Suprapubic skin (tissue), 4 donors: ENCODE measurements at regions not wholly inside any gene's neighbourhood (a gene's known extent, or its start where the extent isn't known, plus 50 kb on each side); places are given as distances from the start of the nearest gene placed in this dataset.

Source experiments
- DNase-seq, 2 donors: peaks; one replicate each; pipeline ENCODE4 v3.0.0-alpha.2; 2019; ENCODE audit warnings: low spot score in 2 of 2
- H3K27ac ChIP-seq: fragments of 200-600 bp; sonication (generic); one replicate; pipeline ENCODE4 v1.5.1; 2019
- H3K27me3 ChIP-seq: fragments of 200-600 bp; sonication (generic); one replicate; pipeline ENCODE4 v1.5.1; 2019
- H3K36me3 ChIP-seq: fragments of 200-600 bp; sonication (generic); one replicate; pipeline ENCODE4 v1.5.1; 2019
- H3K4me1 ChIP-seq: fragments of 200-600 bp; sonication (generic); one replicate; pipeline ENCODE4 v1.5.1; 2019
- H3K4me3 ChIP-seq: fragments of 200-600 bp; sonication (generic); one replicate; pipeline ENCODE4 v1.5.1; 2019; ENCODE audit warnings: mild to moderate bottlenecking
- H3K9me3 ChIP-seq: fragments of 200-600 bp; sonication (generic); one replicate; pipeline ENCODE4 v1.5.1; 2019
- EP300 ChIP-seq: sonication (generic); formaldehyde crosslinking; IDR thresholded peaks from one replicate; pipeline ENCODE4 v1.6.1; 2017; ENCODE audit warnings: antibody characterized with exemption
- POLR2A ChIP-seq, 2 donors: fragments of 450-650 bp; IDR thresholded peaks; one replicate each; pipeline ENCODE4 v1.6.1; 2017; ENCODE audit warnings: antibody characterized with exemption in 2 of 2, mild to moderate bottlenecking in 2 of 2, moderate library complexity in 2 of 2
- POLR2AphosphoS5 ChIP-seq, 3 donors: sonication (generic); formaldehyde crosslinking; IDR thresholded peaks; one replicate each; pipeline ENCODE4 v1.6.1; 2017; ENCODE audit warnings: antibody characterized with exemption in 3 of 3
- WGBS: methylation state at CpG from one replicate; pipeline ENCODE4 v1.1.5; 2018; 5-methylcytosine and 5-hydroxymethylcytosine counted together
- TF ChIP-seq, protein P1 (sequence below), 2 donors: fragments of 200-600 bp in 1 of 2; fragments of 450-650 bp in 1 of 2; sonication (generic) in 1 of 2; IDR thresholded peaks; one replicate each; pipeline ENCODE4 v1.5.1; 2016 to 2019; ENCODE audit warnings: antibody characterized with exemption in 2 of 2, mild to moderate bottlenecking in 1 of 2, moderate library complexity in 1 of 2

DNA sequence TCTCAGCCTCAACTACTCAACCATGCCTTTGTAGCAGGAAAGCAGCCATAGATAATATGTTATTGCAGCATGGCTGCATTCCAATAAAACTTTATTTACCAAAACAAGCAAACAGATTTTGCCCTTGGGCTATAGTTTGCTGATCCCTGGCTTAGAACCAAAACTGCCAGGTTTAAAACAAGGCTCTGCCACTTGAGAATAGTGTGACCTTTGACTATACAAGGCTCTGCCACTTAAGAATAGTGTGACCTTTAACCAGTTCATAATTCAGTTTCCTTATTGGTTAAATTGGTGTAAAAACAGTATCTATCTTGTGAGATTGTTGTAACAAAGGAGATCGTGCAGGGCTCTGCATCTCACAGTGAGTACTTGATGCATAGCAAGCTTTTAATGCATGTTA lies 217.3 kb upstream of the MTNR1B start:
- 73% methylated on average over 1 of the region's 1 CpG for WGBS
- TF ChIP-seq POLR2AphosphoS5 (IDR thresholded peaks at IDR 0.05) (no peak), EP300 (no peak), POLR2A (IDR thresholded peaks at IDR 0.05) (no peak)
- TF ChIP-seq, protein P1, sequence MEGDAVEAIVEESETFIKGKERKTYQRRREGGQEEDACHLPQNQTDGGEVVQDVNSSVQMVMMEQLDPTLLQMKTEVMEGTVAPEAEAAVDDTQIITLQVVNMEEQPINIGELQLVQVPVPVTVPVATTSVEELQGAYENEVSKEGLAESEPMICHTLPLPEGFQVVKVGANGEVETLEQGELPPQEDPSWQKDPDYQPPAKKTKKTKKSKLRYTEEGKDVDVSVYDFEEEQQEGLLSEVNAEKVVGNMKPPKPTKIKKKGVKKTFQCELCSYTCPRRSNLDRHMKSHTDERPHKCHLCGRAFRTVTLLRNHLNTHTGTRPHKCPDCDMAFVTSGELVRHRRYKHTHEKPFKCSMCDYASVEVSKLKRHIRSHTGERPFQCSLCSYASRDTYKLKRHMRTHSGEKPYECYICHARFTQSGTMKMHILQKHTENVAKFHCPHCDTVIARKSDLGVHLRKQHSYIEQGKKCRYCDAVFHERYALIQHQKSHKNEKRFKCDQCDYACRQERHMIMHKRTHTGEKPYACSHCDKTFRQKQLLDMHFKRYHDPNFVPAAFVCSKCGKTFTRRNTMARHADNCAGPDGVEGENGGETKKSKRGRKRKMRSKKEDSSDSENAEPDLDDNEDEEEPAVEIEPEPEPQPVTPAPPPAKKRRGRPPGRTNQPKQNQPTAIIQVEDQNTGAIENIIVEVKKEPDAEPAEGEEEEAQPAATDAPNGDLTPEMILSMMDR (IDR thresholded peaks at IDR 0.05), result no peak
- DNase-seq, result no peak
- H3K4me1 ChIP-seq, result no peaks in the 10 kb centered on the region
- no peaks in the 10 kb centered on the region for H3K27me3 ChIP-seq
- no peaks in the 10 kb centered on the region for H3K9me3 ChIP-seq
- no peaks in the 10 kb centered on the region for H3K36me3 ChIP-seq
- no peak overlapping the region for H3K4me3 ChIP-seq
- no peak overlapping the region for H3K27ac ChIP-seq

DNA sequence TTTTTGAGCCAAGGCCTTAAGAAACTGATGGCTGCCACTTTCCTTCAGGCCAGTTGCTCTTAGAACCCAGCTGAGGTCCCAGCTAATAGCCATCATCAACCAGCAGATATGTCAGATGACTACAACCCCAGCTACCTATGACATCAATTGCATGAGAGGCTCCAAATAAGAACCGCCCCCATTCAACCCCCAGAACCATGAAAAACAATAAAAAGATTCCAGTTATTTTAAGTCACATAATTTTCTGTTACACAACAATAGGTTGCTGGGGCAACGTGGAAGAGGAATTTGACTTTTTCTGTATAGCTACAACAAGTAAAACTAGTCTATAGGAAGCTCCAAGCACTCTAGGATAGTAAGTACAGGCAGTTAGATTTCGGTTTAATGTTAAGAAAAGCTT lies 216.3 kb upstream of the MTNR1B start:
- Histone ChIP-seq H3K27ac (no peak overlapping the region), H3K9me3 (no peaks in the 10 kb centered on the region), H3K27me3 (no peaks in the 10 kb centered on the region), H3K4me3 (no peak overlapping the region), H3K36me3 (no peaks in the 10 kb centered on the region), H3K4me1 (no peaks in the 10 kb centered on the region)
- WGBS, result 88% methylated on average over 3 of the region's 3 CpGs
- no peak for TF ChIP-seq POLR2AphosphoS5 (IDR thresholded peaks at IDR 0.05)
- TF ChIP-seq EP300, result no peak
- TF ChIP-seq, protein P1 (IDR thresholded peaks at IDR 0.05), result no peak
- DNase-seq, result no peak

DNA sequence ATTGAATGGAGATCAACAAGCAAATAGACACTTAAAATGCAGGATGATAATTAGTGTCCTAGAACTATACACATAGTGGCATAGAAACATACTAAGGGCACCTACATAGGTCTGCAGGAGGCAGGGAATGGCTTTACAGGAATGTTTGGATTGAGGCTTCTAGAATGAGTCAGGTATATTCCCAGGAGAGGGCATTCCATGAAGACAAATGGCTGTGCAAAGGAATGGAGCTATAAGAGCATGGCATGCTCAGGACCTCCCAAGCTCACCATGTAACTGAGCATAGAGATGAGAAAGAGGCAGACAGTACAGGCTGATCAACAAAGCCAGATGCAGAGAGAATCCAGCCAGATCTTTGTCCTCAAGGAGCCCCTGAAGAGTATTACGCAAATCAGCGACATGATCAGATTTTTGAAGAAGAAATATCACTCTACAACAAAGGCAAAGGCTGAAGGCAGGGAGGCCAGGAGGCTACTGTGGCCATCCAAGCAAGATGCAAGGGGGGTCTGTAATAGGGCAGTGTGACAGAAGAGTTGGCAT lies 211.1 kb upstream of the MTNR1B start:
- H3K4me3 ChIP-seq, result no peak overlapping the region
- no peak overlapping the region for H3K27ac ChIP-seq
- H3K36me3 ChIP-seq, result no peaks in the 10 kb centered on the region
- WGBS, result 81% methylated on average over 2 of the region's 2 CpGs
- H3K27me3 ChIP-seq, result no peaks in the 10 kb centered on the region
- no peaks in the 10 kb centered on the region for H3K4me1 ChIP-seq
- H3K9me3 ChIP-seq, result no peaks in the 10 kb centered on the region
- DNase-seq, result no peak
- no peak for TF ChIP-seq POLR2AphosphoS5 (IDR thresholded peaks at IDR 0.05)
- TF ChIP-seq EP300, result no peak
- TF ChIP-seq POLR2A (IDR thresholded peaks at IDR 0.05), result no peak
- TF ChIP-seq, protein P1 (IDR thresholded peaks at IDR 0.05), result no peak

DNA sequence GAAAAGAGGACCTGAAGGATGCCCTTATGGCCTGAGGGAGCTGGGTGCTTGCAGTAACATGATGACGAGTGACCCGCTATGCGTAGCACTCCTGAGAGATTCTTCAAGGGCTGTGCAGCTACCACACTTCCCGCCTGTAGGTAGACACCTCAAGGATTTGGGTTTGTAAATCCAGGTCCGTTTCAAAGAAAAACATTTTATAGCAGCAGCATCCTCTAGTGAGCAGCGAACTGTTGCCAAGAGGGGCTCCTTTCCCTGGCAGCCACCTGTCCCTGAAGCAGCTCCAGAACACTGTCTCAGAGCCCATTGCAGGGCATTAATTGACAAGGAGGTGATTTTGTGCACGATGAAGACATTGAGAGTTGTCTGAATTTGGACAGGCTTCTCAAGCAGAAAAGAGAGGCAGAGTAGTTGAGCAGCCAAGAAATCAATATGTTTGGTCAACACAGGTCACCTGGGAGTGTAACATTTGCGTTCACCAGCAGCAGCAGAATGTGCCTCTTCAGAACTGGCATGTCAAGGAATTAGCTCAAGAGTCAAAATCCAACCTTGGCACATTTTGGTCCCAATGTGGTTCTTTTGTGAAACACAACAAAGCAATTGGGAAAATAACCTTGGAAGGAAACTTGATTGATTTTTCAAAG lies 209.8 kb upstream of the MTNR1B start:
- WGBS, result 83% methylated on average over 8 of the region's 8 CpGs
- H3K4me3 ChIP-seq, result no peak overlapping the region
- TF ChIP-seq, protein P1 (IDR thresholded peaks at IDR 0.05), result no peak
- TF ChIP-seq POLR2AphosphoS5 (IDR thresholded peaks at IDR 0.05) (no peak), POLR2A (IDR thresholded peaks at IDR 0.05) (no peak), EP300 (no peak)
- H3K9me3 ChIP-seq, result no peaks in the 10 kb centered on the region
- no peak overlapping the region for H3K27ac ChIP-seq
- H3K27me3 ChIP-seq, result no peaks in the 10 kb centered on the region
- no peaks in the 10 kb centered on the region for H3K36me3 ChIP-seq
- DNase-seq, result no peak
- no peaks in the 10 kb centered on the region for H3K4me1 ChIP-seq

DNA sequence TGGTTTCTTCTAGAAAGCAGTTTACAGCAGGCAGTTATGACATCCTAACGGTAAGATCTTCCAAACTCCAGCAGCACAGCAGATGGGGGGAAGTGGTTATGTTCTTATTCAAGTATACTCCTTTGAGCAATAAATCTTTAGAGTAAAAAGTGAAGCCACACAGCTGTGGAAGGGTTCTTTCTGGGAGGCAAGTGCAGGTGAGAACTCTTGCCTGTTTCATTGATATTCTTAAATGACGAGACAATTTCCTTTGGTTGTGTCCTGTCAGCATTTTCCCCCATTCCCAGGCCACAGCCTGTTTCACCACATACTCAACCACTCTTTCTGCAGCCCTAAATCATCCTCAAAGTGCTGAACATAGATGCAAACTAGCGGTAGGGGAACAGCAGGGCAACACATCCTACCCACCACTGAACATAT lies 207.3 kb upstream of the MTNR1B start:
- no peak for DNase-seq

More for the DNA sequence above, 207.3 kb upstream of the MTNR1B start:
- TF ChIP-seq POLR2A (IDR thresholded peaks at IDR 0.05) (no peak), EP300 (no peak), POLR2AphosphoS5 (IDR thresholded peaks at IDR 0.05) (no peak)
- TF ChIP-seq, protein P1 (IDR thresholded peaks at IDR 0.05), result no peak
- Histone ChIP-seq H3K27ac (no peak overlapping the region), H3K4me1 (no peaks in the 10 kb centered on the region), H3K9me3 (no peaks in the 10 kb centered on the region), H3K36me3 (no peaks in the 10 kb centered on the region), H3K4me3 (no peak overlapping the region), H3K27me3 (no peaks in the 10 kb centered on the region)
- 58% methylated on average over 3 of the region's 3 CpGs for WGBS
